Nephron progenitor cell (in vitro differentiated cells): ENCODE measurements at regions not wholly inside any gene's neighbourhood (a gene's known extent, or its start where the extent isn't known, plus 50 kb on each side); places are given as distances from the start of the nearest gene placed in this dataset.
"Not testable (repeated sequence)": the region's sequence is repeated elsewhere in the genome, so short reads cannot be mapped to it uniquely, and the experiment has no call there.

ENCODE experiments used
- DNase-seq: peaks from one replicate; pipeline ENCODE4 v3.0.0; 2021
- H3K27ac Mint-ChIP-seq: 2 replicates; pipeline ENCODE4 v1.8.0; 2021; ENCODE audit warnings: mild to moderate bottlenecking, moderate library complexity, mixed read lengths
- H3K27me3 Mint-ChIP-seq: 2 replicates; pipeline ENCODE4 v1.8.0; 2021; ENCODE audit warnings: mild to moderate bottlenecking, low read depth, mixed read lengths; ENCODE audit not compliant: poor library complexity
- H3K36me3 Mint-ChIP-seq: 2 replicates; pipeline ENCODE4 v1.8.0; 2021; ENCODE audit warnings: low read depth, mixed read lengths
- H3K4me1 Mint-ChIP-seq: 2 replicates; pipeline ENCODE4 v1.8.0; 2021; ENCODE audit warnings: mixed read lengths
- H3K4me3 Mint-ChIP-seq: 2 replicates; pipeline ENCODE4 v1.8.0; 2021; ENCODE audit warnings: mild to moderate bottlenecking, moderate library complexity, mixed read lengths
- H3K9me3 Mint-ChIP-seq: 2 replicates; pipeline ENCODE4 v1.8.0; 2021; ENCODE audit warnings: mild to moderate bottlenecking, moderate library complexity, mixed read lengths
- TF ChIP-seq, protein P1 (sequence below): fragments of 200-600 bp; sonication (generic); IDR thresholded peaks from 2 replicates; pipeline ENCODE4 v1.5.0; 2021; ENCODE audit warnings: antibody characterized with exemption

DNA sequence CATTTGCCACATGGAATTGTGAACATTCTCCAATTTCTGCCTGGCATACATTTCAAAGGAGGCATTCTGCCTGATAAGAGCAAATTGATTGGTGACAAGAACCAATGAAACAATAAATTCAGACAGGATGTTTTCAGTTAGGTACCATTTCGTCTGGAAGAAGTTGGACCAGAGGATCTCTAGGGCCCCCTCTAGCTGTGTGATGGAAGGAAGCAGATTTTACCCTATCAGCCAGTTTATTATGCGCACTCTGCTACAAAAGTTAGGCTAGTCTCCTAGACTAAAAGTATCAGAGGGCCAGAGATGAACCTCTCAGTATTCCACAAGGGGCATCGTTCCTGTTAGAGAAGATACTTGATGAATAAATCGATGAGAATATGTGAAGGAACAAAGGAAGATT is 118.0 kb downstream of the BUB3 start:
- Mint-ChIP-seq H3K9me3 (peaks cover 26% of the 10 kb centered on the region), H3K4me1 (peaks cover 20% of the 10 kb centered on the region), H3K27ac (no peak overlapping the region), H3K36me3 (peaks cover 5% of the 10 kb centered on the region), H3K4me3 (no peak overlapping the region), H3K27me3 (peaks cover 35% of the 10 kb centered on the region)
- TF ChIP-seq, protein P1, sequence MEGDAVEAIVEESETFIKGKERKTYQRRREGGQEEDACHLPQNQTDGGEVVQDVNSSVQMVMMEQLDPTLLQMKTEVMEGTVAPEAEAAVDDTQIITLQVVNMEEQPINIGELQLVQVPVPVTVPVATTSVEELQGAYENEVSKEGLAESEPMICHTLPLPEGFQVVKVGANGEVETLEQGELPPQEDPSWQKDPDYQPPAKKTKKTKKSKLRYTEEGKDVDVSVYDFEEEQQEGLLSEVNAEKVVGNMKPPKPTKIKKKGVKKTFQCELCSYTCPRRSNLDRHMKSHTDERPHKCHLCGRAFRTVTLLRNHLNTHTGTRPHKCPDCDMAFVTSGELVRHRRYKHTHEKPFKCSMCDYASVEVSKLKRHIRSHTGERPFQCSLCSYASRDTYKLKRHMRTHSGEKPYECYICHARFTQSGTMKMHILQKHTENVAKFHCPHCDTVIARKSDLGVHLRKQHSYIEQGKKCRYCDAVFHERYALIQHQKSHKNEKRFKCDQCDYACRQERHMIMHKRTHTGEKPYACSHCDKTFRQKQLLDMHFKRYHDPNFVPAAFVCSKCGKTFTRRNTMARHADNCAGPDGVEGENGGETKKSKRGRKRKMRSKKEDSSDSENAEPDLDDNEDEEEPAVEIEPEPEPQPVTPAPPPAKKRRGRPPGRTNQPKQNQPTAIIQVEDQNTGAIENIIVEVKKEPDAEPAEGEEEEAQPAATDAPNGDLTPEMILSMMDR: no peak
- DNase-seq: no peak

DNA sequence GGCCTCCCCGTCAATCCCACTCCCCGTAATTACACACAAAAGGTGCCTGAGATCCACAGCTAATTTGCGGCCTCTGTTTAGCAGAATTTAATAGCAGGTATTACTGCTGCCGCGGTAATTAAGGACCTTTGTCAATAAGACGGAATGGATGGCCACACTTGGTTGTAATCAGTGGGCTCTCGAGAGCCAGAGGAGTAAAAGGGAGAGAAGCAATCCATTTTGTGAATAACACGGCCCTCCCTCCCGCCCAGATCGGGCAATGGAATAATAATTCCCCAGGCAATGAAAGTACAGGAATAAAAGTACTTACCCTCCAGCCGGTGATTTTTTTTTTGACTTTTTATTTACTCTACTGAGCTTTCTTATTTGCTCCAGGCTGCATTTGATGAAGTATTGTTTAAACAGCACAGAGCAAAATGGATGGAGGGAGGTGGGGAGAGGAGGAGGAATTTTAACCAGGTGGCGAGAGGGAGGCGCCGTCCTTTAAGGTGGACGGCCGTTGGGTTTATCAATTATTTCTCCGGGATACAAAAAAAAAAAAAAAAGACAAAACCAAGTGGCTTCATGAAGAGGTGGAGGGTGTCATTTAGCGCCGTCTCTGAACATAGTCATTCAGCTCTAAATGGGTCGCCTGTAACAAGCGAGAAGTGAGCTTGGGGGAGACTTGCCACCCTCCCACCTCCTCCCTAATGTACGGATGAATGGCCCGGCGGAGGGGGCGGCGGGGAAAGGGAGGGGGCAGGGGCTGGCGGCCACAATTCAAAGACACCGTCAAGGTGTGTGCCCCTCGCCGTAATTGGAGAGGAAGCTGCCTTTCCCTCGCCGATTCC is 120.3 kb downstream of the BUB3 start:
- Mint-ChIP-seq H3K4me1 (peaks cover 20% of the 10 kb centered on the region), H3K9me3 (peaks cover 24% of the 10 kb centered on the region), H3K27ac (no peak overlapping the region), H3K4me3 (peak overlapping the region; percentile 72), H3K27me3 (peaks cover 42% of the 10 kb centered on the region), H3K36me3 (peaks cover 5% of the 10 kb centered on the region)
- DNase-seq: peak; percentile 49
- TF ChIP-seq, protein P1: no peak

DNA sequence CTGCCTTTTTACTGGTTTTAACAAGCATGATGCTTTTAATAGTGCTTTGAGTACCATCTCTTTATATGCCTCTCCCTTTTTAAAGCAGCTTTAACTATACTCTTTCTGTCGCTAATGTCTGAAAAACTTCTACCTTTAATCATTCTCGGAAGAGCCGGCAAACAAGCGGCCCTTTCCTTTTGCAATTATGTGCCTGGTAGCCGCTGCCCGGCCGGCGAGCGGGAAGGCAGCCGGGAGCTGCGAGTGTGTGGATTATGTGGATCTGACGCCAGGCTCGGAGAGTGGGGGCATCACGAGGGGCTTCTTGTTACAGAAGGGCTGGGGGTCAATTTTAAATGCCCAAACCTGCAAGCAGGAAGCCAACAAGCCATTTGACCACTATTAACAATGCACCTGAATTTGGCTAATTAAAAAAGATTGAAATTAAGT is 120.9 kb downstream of the BUB3 start:
- peaks cover 20% of the 10 kb centered on the region for H3K4me1 Mint-ChIP-seq
- H3K27ac Mint-ChIP-seq: no peak overlapping the region
- peak overlapping the region; percentile 72 for H3K4me3 Mint-ChIP-seq
- H3K27me3 Mint-ChIP-seq: peaks cover 45% of the 10 kb centered on the region
- TF ChIP-seq, protein P1: no peak
- H3K36me3 Mint-ChIP-seq: peaks cover 5% of the 10 kb centered on the region
- peak; percentile 16 for DNase-seq
- H3K9me3 Mint-ChIP-seq: peaks cover 24% of the 10 kb centered on the region

DNA sequence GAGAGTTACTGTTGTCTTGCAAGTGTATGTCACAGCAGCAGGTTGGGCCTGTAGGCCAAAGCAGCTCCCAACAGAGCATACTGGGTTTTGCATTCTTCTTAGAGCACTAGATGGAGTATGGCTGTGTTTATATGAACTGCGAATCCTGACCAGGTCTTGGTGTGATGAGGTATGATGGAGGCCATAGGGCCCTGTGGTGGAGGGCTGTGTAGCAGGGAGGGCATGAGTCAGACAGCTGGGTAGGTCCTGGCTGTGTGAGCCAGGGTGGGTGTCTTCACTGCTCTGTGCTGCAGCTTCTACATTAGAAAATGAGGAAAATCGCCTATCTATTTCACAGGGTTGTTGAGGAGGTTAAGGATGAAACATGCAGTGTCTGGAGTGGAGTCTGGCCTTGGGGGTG is 124.2 kb downstream of the BUB3 start:
- TF ChIP-seq, protein P1: no peak
- Mint-ChIP-seq H3K9me3 (peaks cover 29% of the 10 kb centered on the region), H3K4me1 (peaks cover 20% of the 10 kb centered on the region), H3K27ac (no peak overlapping the region), H3K36me3 (peaks cover 11% of the 10 kb centered on the region), H3K27me3 (peaks cover 42% of the 10 kb centered on the region), H3K4me3 (no peak overlapping the region)
- no peak for DNase-seq

DNA sequence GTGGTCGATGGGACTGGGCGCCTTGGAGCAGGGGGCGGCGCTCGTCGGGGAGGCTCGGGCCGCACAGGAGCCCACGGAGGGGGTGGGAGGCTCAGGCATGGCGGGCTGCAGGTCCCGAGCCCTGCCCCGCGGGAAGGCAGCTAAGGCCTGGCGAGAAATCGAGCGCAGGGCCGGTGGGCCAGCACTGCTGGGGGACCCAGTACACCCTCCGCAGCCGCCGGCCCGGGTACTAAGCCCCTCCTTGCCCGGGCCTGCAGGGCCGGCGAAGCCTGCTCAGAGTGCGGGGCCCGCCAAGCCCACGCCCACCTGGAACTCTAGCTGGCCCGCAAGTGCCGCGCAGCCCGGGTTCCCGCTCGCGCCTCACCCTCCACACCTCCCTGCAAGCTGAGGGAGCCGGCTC is 129.2 kb downstream of the BUB3 start:
- DNase-seq, H3K27ac Mint-ChIP-seq, H3K4me3 Mint-ChIP-seq, H3K9me3 Mint-ChIP-seq, H3K4me1 Mint-ChIP-seq: not testable (repeated sequence)
- Mint-ChIP-seq H3K36me3 (peaks cover 11% of the 10 kb centered on the region), H3K27me3 (peaks cover 15% of the 10 kb centered on the region)

DNA sequence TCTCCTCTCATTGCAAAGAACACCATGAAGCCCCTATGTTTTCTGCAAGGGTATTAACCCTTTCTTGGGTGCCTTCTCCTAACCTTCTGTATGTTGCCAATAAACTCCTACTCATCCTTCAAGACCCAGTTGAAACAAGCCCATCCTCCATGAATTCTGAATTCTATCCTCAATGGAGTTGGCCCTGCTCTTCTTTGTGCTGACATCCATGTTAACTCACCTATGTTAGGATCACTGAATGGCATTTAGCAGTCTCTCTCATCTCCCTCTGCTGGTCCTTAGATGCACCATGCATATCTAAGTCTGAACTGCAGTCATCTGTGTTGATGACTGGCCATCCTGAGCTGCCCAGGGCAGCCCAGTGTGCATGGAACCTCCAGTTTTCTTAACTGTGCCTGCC is 129.8 kb downstream of the BUB3 start:
- no peak for DNase-seq
- TF ChIP-seq, protein P1: no peak
- no peak overlapping the region for H3K27ac Mint-ChIP-seq
- H3K4me3 Mint-ChIP-seq: no peak overlapping the region
- peaks cover 6% of the 10 kb centered on the region for H3K4me1 Mint-ChIP-seq
- peaks cover 4% of the 10 kb centered on the region for H3K9me3 Mint-ChIP-seq
- H3K36me3 Mint-ChIP-seq: peaks cover 11% of the 10 kb centered on the region
- peaks cover 15% of the 10 kb centered on the region for H3K27me3 Mint-ChIP-seq
